ENCODE measurements at regions not wholly inside any gene's neighbourhood (a gene's known extent, or its start where the extent isn't known, plus 50 kb on each side); places are given as distances from the start of the nearest gene placed in this dataset.
"Not testable (repeated sequence)": the region's sequence is repeated elsewhere in the genome, so short reads cannot be mapped to it uniquely, and the experiment has no call there.

- intact Hi-C loops (cut with micrococcal nuclease), result no loop called here
These were observed 364.3 kb upstream of the LRP1B start for GRCh38 chr2:142495141-142495540.

- intact Hi-C loops (cut with micrococcal nuclease), result not testable (repeated sequence)
These were observed 358.8 kb upstream of the LRP1B start for GRCh38 chr2:142489631-142490030.

GRCh38 chr2:142484111-142484510 lies 353.3 kb upstream of the LRP1B start:
- intact Hi-C loops (cut with micrococcal nuclease), result no loop called here

GRCh38 chr2:142483653-142484052 lies 352.8 kb upstream of the LRP1B start:
- intact Hi-C loops (cut with micrococcal nuclease), result no loop called here

- intact Hi-C loops (cut with micrococcal nuclease), result no loop called here
These were observed 347.4 kb upstream of the LRP1B start for GRCh38 chr2:142478206-142478605.

- intact Hi-C loops (cut with micrococcal nuclease), result no loop called here
These were observed 341.6 kb upstream of the LRP1B start for GRCh38 chr2:142472382-142472781.

- intact Hi-C loops (cut with micrococcal nuclease), result no loop called here
These were observed 336.5 kb upstream of the LRP1B start for GRCh38 chr2:142467321-142467720.

GRCh38 chr2:142463047-142463446 lies 332.2 kb upstream of the LRP1B start:
- intact Hi-C loops (cut with micrococcal nuclease), result no loop called here

GRCh38 chr2:142462306-142462705 lies 331.5 kb upstream of the LRP1B start:
- intact Hi-C loops (cut with micrococcal nuclease), result no loop called here

- intact Hi-C loops (cut with micrococcal nuclease), result no loop called here
These were observed 314.8 kb upstream of the LRP1B start for GRCh38 chr2:142445551-142446072.

GRCh38 chr2:142445023-142445422 lies 314.2 kb upstream of the LRP1B start:
- intact Hi-C loops (cut with micrococcal nuclease), result no loop called here

GRCh38 chr2:142435847-142436246 lies 305.0 kb upstream of the LRP1B start:
- intact Hi-C loops (cut with micrococcal nuclease), result no loop called here

GRCh38 chr2:142426064-142426463 lies 295.2 kb upstream of the LRP1B start:
- intact Hi-C loops (cut with micrococcal nuclease), result no loop called here

GRCh38 chr2:142425551-142425950 lies 294.7 kb upstream of the LRP1B start:
- intact Hi-C loops (cut with micrococcal nuclease), result no loop called here

- intact Hi-C loops (cut with micrococcal nuclease), result no loop called here
These were observed 292.8 kb upstream of the LRP1B start for GRCh38 chr2:142423603-142424002.

- intact Hi-C loops (cut with micrococcal nuclease), result no loop called here
These were observed 292.0 kb upstream of the LRP1B start for GRCh38 chr2:142422769-142423168.

- intact Hi-C loops (cut with micrococcal nuclease), result no loop called here
These were observed 291.2 kb upstream of the LRP1B start for GRCh38 chr2:142422041-142422440.

GRCh38 chr2:142418699-142419098 lies 287.9 kb upstream of the LRP1B start:
- intact Hi-C loops (cut with micrococcal nuclease), result not testable (repeated sequence)

- intact Hi-C loops (cut with micrococcal nuclease), result no loop called here
These were observed 286.2 kb upstream of the LRP1B start for GRCh38 chr2:142416996-142417395.

GRCh38 chr2:142415461-142415860 lies 284.6 kb upstream of the LRP1B start:
- intact Hi-C loops (cut with micrococcal nuclease), result no loop called here

- intact Hi-C loops (cut with micrococcal nuclease), result no loop called here
These were observed 267.4 kb upstream of the LRP1B start for GRCh38 chr2:142398212-142398611.

- intact Hi-C loops (cut with micrococcal nuclease), result no loop called here
These were observed 264.5 kb upstream of the LRP1B start for GRCh38 chr2:142395291-142395690.

- intact Hi-C loops (cut with micrococcal nuclease), result no loop called here
These were observed 249.6 kb upstream of the LRP1B start for GRCh38 chr2:142380372-142380771.

- intact Hi-C loops (cut with micrococcal nuclease), result not testable (repeated sequence)
These were observed 231.3 kb upstream of the LRP1B start for GRCh38 chr2:142362069-142362468.
